NB4 (cell line): ENCODE measurements at regions not wholly inside any gene's neighbourhood (a gene's known extent, or its start where the extent isn't known, plus 50 kb on each side); places are given as distances from the start of the nearest gene placed in this dataset.

Experiments used
- CTCF ChIP-seq: IDR thresholded peaks from one replicate; pipeline ENCODE4 v1.5.1; 2012; ENCODE audit warnings: low read depth, low read length
- MAX ChIP-seq: IDR thresholded peaks from 2 replicates; pipeline ENCODE4 v1.6.1; 2011; ENCODE audit warnings: low read depth, low read length
- MYC ChIP-seq: IDR thresholded peaks from 2 replicates; pipeline ENCODE4 v1.6.1; 2011; ENCODE audit warnings: low read depth, low read length
- POLR2A ChIP-seq: IDR thresholded peaks from 2 replicates; pipeline ENCODE4 v1.6.1; 2011; ENCODE audit warnings: mild to moderate bottlenecking; ENCODE audit not compliant: insufficient read length; ENCODE audit errors: extremely low read depth

- TF ChIP-seq CTCF (peak; percentile 31), MAX (no peak), POLR2A (no peak), MYC (no peak)
Measured at GRCh38 chr3:102235679-102236078, 199.1 kb upstream of the ZPLD1 start.
